Endothelial cell of umbilical vein (primary cell): ENCODE measurements at regions not wholly inside any gene's neighbourhood (a gene's known extent, or its start where the extent isn't known, plus 50 kb on each side); places are given as distances from the start of the nearest gene placed in this dataset.

Source experiments
- EZH2 ChIP-seq: IDR thresholded peaks from 2 replicates; pipeline ENCODE4 v1.6.1; 2012; ENCODE audit warnings: borderline replicate concordance, low read depth, mild to moderate bottlenecking, moderate library complexity, low read length, inconsistent platforms; ENCODE audit not compliant: severe bottlenecking
- GATA2 ChIP-seq: IDR thresholded peaks from 2 replicates; pipeline ENCODE4 v1.7.0; 2011; ENCODE audit warnings: low read depth, mild to moderate bottlenecking, moderate library complexity, mixed read lengths, low read length; ENCODE audit not compliant: insufficient read length, insufficient read depth
- JUN ChIP-seq: IDR thresholded peaks from 2 replicates; pipeline ENCODE4 v1.6.1; 2011; ENCODE audit warnings: borderline replicate concordance, low read depth; ENCODE audit not compliant: insufficient read length, insufficient read depth
- MYC ChIP-seq: IDR thresholded peaks from one replicate; pipeline ENCODE4 v1.6.1; 2011; ENCODE audit warnings: mild to moderate bottlenecking, low read depth, low read length
- POLR2A ChIP-seq: IDR thresholded peaks from 2 replicates; pipeline ENCODE4 v1.6.1; 2012; ENCODE audit warnings: low read depth, mild to moderate bottlenecking, control low read depth, low read length
- POLR2AphosphoS5 ChIP-seq: IDR thresholded peaks from 2 replicates; pipeline ENCODE4 v1.6.1; 2012; ENCODE audit warnings: low read depth, mild to moderate bottlenecking, control low read depth, low read length, moderate library complexity; ENCODE audit not compliant: insufficient read depth
- TF ChIP-seq, protein P1 (sequence below), 2 donors: IDR thresholded peaks; 1 replicate in 1 of 2; 2 replicates in 1 of 2; pipeline ENCODE4 v1.5.1; 2011; ENCODE audit warnings: low read length in 2 of 2, mild to moderate bottlenecking in 2 of 2, moderate library complexity in 2 of 2, control low read depth in 1 of 2, inconsistent platforms in 1 of 2, low read depth in 1 of 2; ENCODE audit not compliant: insufficient read depth in 1 of 2; ENCODE audit errors: extremely low read depth in 1 of 2
- TF ChIP-seq, protein P2 (sequence below): IDR thresholded peaks from 2 replicates; pipeline ENCODE4 v1.6.1; 2011; ENCODE audit not compliant: insufficient read depth, insufficient read length

DNA sequence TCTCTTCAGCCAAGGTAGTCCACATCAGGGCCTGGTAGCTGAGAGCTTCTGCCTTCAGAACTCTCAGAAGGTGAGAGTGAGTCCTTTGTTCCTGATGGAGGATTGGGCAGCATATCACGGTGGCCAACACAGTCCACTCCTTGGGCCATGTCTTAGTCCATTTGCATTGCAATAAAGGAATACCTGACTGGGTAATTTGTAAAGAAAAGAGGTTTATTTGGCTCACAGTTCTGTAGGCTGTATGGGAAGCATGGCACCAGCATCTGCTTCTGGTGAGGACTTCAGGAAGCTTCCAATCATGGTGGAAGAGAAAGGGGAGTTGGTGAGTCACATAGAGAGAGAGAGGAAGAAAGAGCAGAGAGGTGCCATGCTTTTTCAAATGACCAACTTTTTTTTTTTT lies 98.8 kb downstream of the ADCYAP1 start:
- TF ChIP-seq EZH2 (no peak), JUN (no peak), MYC (no peak), GATA2 (no peak), POLR2A (no peak), POLR2AphosphoS5 (no peak)
- TF ChIP-seq, protein P1, sequence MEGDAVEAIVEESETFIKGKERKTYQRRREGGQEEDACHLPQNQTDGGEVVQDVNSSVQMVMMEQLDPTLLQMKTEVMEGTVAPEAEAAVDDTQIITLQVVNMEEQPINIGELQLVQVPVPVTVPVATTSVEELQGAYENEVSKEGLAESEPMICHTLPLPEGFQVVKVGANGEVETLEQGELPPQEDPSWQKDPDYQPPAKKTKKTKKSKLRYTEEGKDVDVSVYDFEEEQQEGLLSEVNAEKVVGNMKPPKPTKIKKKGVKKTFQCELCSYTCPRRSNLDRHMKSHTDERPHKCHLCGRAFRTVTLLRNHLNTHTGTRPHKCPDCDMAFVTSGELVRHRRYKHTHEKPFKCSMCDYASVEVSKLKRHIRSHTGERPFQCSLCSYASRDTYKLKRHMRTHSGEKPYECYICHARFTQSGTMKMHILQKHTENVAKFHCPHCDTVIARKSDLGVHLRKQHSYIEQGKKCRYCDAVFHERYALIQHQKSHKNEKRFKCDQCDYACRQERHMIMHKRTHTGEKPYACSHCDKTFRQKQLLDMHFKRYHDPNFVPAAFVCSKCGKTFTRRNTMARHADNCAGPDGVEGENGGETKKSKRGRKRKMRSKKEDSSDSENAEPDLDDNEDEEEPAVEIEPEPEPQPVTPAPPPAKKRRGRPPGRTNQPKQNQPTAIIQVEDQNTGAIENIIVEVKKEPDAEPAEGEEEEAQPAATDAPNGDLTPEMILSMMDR (IDR thresholded peaks at IDR 0.05; ENCODE audit: extremely low read depth in 1 of 2, insufficient read depth in 1 of 2, low read depth in 1 of 2, low read length in 2 of 2) = no peak
- TF ChIP-seq, protein P2, sequence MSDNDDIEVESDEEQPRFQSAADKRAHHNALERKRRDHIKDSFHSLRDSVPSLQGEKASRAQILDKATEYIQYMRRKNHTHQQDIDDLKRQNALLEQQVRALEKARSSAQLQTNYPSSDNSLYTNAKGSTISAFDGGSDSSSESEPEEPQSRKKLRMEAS = no peak
